ENCODE measurements at regions not wholly inside any gene's neighbourhood (a gene's known extent, or its start where the extent isn't known, plus 50 kb on each side); places are given as distances from the start of the nearest gene placed in this dataset.
"Not testable (repeated sequence)": the region's sequence is repeated elsewhere in the genome, so short reads cannot be mapped to it uniquely, and the experiment has no call there.

GRCh38 chr14:95620659-95621059 is 65.6 kb upstream of the TCL1B start:
- no peak for ATAC-seq
- TF ChIP-seq PPARA (CRISPR knock-in tag; IDR thresholded peaks at IDR 0.05; ENCODE audit: borderline replicate concordance) (no peak), SNAI2 (CRISPR knock-in tag; IDR thresholded peaks at IDR 0.05) (no peak), RARB (CRISPR knock-in tag; IDR thresholded peaks at IDR 0.05) (no peak), ZNF70 (CRISPR knock-in tag; IDR thresholded peaks at IDR 0.05) (no peak), TSHZ2 (CRISPR knock-in tag; IDR thresholded peaks at IDR 0.05) (no peak), ARNTL (CRISPR knock-in tag; IDR thresholded peaks at IDR 0.05; ENCODE audit: borderline replicate concordance, low read depth) (no peak), POU6F1 (CRISPR knock-in tag; IDR thresholded peaks at IDR 0.05; ENCODE audit: borderline replicate concordance, low read depth) (no peak), TCF4 (CRISPR knock-in tag; IDR thresholded peaks at IDR 0.05; ENCODE audit: borderline replicate concordance) (no peak), ZFP3 (CRISPR knock-in tag; IDR thresholded peaks at IDR 0.05) (no peak), ISL1 (CRISPR knock-in tag; IDR thresholded peaks at IDR 0.05) (no peak), TOX (CRISPR knock-in tag; IDR thresholded peaks at IDR 0.05; ENCODE audit: borderline replicate concordance) (no peak), ZNF565 (CRISPR knock-in tag; conservative IDR thresholded peaks at IDR 0.05; ENCODE audit: low read depth) (no peak), BACH2 (CRISPR knock-in tag; IDR thresholded peaks at IDR 0.05; ENCODE audit: borderline replicate concordance) (no peak), GLIS3 (CRISPR knock-in tag; IDR thresholded peaks at IDR 0.05) (no peak), ZFP30 (CRISPR knock-in tag; IDR thresholded peaks at IDR 0.05) (no peak)

GRCh38 chr14:95623195-95623594 is 63.0 kb upstream of the TCL1B start:
- no peak for ATAC-seq
- TF ChIP-seq POU6F1 (CRISPR knock-in tag; IDR thresholded peaks at IDR 0.05; ENCODE audit: borderline replicate concordance, low read depth) (no peak), PATZ1 (CRISPR knock-in tag; IDR thresholded peaks at IDR 0.05; ENCODE audit: borderline replicate concordance) (no peak), CSRNP3 (CRISPR knock-in tag; IDR thresholded peaks at IDR 0.05) (no peak), ZNF565 (CRISPR knock-in tag; conservative IDR thresholded peaks at IDR 0.05; ENCODE audit: low read depth) (no peak), ISL1 (CRISPR knock-in tag; IDR thresholded peaks at IDR 0.05) (no peak), ARNTL (CRISPR knock-in tag; IDR thresholded peaks at IDR 0.05; ENCODE audit: borderline replicate concordance, low read depth) (no peak), ZC3H10 (CRISPR knock-in tag; IDR thresholded peaks at IDR 0.05) (no peak)

- ATAC-seq, result not testable (repeated sequence)
These were observed 60.5 kb upstream of the TCL1B start for GRCh38 chr14:95625710-95626109.

GRCh38 chr14:95635051-95635450 is 51.2 kb upstream of the TCL1B start:
- ATAC-seq, result no peak
- no peak for TF ChIP-seq ZFP30 (CRISPR knock-in tag; IDR thresholded peaks at IDR 0.05)
- TF ChIP-seq ZNF565 (CRISPR knock-in tag; conservative IDR thresholded peaks at IDR 0.05; ENCODE audit: low read depth), result no peak
- TF ChIP-seq ISL1 (CRISPR knock-in tag; IDR thresholded peaks at IDR 0.05), result no peak
- no peak for TF ChIP-seq TOX (CRISPR knock-in tag; IDR thresholded peaks at IDR 0.05; ENCODE audit: borderline replicate concordance)
- TF ChIP-seq TCF4 (CRISPR knock-in tag; IDR thresholded peaks at IDR 0.05; ENCODE audit: borderline replicate concordance), result no peak
